NCI-H510A treated with DMSO at 0.1 percent for 48 hours (cell line): ENCODE measurements at regions not wholly inside any gene's neighbourhood (a gene's known extent, or its start where the extent isn't known, plus 50 kb on each side); places are given as distances from the start of the nearest gene placed in this dataset.
"Not testable (repeated sequence)": the region's sequence is repeated elsewhere in the genome, so short reads cannot be mapped to it uniquely, and the experiment has no call there.

ENCODE experiments used
- DNase-seq: peaks from one replicate; lab custom pipeline; 2025; lab: John Stamatoyannopoulos, UW

GRCh38 chr9:102728946-102729345, 266.2 kb upstream of the CYLC2 start:
- no peak for DNase-seq

GRCh38 chr9:102714184-102714583, 280.9 kb upstream of the CYLC2 start:
- no peak for DNase-seq

- DNase-seq = not testable (repeated sequence)
Observed at GRCh38 chr9:102712910-102713309, 282.2 kb upstream of the CYLC2 start.

GRCh38 chr9:102700936-102701335, 294.2 kb upstream of the CYLC2 start:
- no peak for DNase-seq

- DNase-seq = no peak
Observed at GRCh38 chr9:102669220-102669619, 325.9 kb upstream of the CYLC2 start.

GRCh38 chr9:102652471-102652870, 342.7 kb upstream of the CYLC2 start:
- no peak for DNase-seq

GRCh38 chr9:102650896-102651295, 344.2 kb upstream of the CYLC2 start:
- DNase-seq = no peak

GRCh38 chr9:102642651-102643050, 352.5 kb upstream of the CYLC2 start:
- DNase-seq = no peak

- DNase-seq = no peak
Observed at GRCh38 chr9:102631559-102631958, 363.6 kb upstream of the CYLC2 start.

- DNase-seq = no peak
Observed at GRCh38 chr9:102609461-102609860, 385.7 kb upstream of the CYLC2 start.

GRCh38 chr9:102603198-102604195, 391.6 kb upstream of the CYLC2 start:
- DNase-seq = not testable (repeated sequence)

GRCh38 chr9:102594241-102594640, 400.9 kb upstream of the CYLC2 start:
- no peak for DNase-seq

- peak; percentile 25 for DNase-seq
Observed at GRCh38 chr9:102587281-102587680, 407.9 kb upstream of the CYLC2 start.

GRCh38 chr9:102569436-102569835, 425.7 kb upstream of the CYLC2 start:
- DNase-seq = no peak

GRCh38 chr9:102551346-102551745, 443.8 kb upstream of the CYLC2 start:
- DNase-seq = no peak

GRCh38 chr9:102550886-102551285, 444.2 kb upstream of the CYLC2 start:
- no peak for DNase-seq

- DNase-seq = no peak
Observed at GRCh38 chr9:102550266-102550665, 444.9 kb upstream of the CYLC2 start.

- DNase-seq = no peak
Observed at GRCh38 chr9:102534031-102534430, 461.1 kb upstream of the CYLC2 start.

- DNase-seq = no peak
Observed at GRCh38 chr9:102521097-102521755, 473.9 kb upstream of the CYLC2 start.

GRCh38 chr9:102519423-102519822, 475.7 kb upstream of the CYLC2 start:
- no peak for DNase-seq

GRCh38 chr9:102518324-102518723, 476.8 kb upstream of the CYLC2 start:
- DNase-seq = peak; percentile 46

GRCh38 chr9:102514541-102514940, 480.6 kb upstream of the CYLC2 start:
- DNase-seq = no peak

GRCh38 chr9:102507044-102507687, 488.0 kb upstream of the CYLC2 start:
- no peak for DNase-seq
